Stimulated activated CD4-positive, alpha-beta T cell treated with anti-CD3 and anti-CD28 coated beads, Interleukin-2, amount 100 ng/mL, for 24 hours (primary cell): ENCODE measurements at regions not wholly inside any gene's neighbourhood (a gene's known extent, or its start where the extent isn't known, plus 50 kb on each side); places are given as distances from the start of the nearest gene placed in this dataset.

Experiments
- DNase-seq, 2 donors: peaks; one replicate each; pipeline ENCODE4 v3.0.0-alpha.2; 2020

- no peak for DNase-seq
Measured at GRCh38 chr6:145372671-145373151, 362.6 kb downstream of the EPM2A start.

GRCh38 chr6:145373826-145374225 lies 361.5 kb downstream of the EPM2A start:
- DNase-seq: no peak

GRCh38 chr6:145374570-145374969 lies 360.8 kb downstream of the EPM2A start:
- DNase-seq: no peak

GRCh38 chr6:145375502-145375901 lies 359.8 kb downstream of the EPM2A start:
- no peak for DNase-seq

- no peak for DNase-seq
Measured at GRCh38 chr6:145380186-145380585, 355.1 kb downstream of the EPM2A start.

GRCh38 chr6:145381941-145382340 lies 353.4 kb downstream of the EPM2A start:
- no peak for DNase-seq

- DNase-seq: no peak
Measured at GRCh38 chr6:145383428-145383827, 351.9 kb downstream of the EPM2A start.

GRCh38 chr6:145384503-145384902 lies 350.8 kb downstream of the EPM2A start:
- DNase-seq: no peak

GRCh38 chr6:145396499-145396898 lies 338.8 kb downstream of the EPM2A start:
- DNase-seq: no peak

- DNase-seq: no peak
Measured at GRCh38 chr6:145400508-145400907, 334.8 kb downstream of the EPM2A start.

GRCh38 chr6:145405006-145405551 lies 330.2 kb downstream of the EPM2A start:
- no peak for DNase-seq

GRCh38 chr6:145406783-145407182 lies 328.5 kb downstream of the EPM2A start:
- DNase-seq: no peak

- no peak for DNase-seq
Measured at GRCh38 chr6:145415616-145416015, 319.7 kb downstream of the EPM2A start.

GRCh38 chr6:145420599-145420998 lies 314.7 kb downstream of the EPM2A start:
- DNase-seq: no peak

GRCh38 chr6:145423936-145424335 lies 311.4 kb downstream of the EPM2A start:
- no peak for DNase-seq

GRCh38 chr6:145427232-145427631 lies 308.1 kb downstream of the EPM2A start:
- no peak for DNase-seq

GRCh38 chr6:145428706-145429105 lies 306.6 kb downstream of the EPM2A start:
- no peak for DNase-seq

GRCh38 chr6:145442110-145442509 lies 293.2 kb downstream of the EPM2A start:
- no peak for DNase-seq

GRCh38 chr6:145445674-145446073 lies 289.6 kb downstream of the EPM2A start:
- no peak for DNase-seq

- DNase-seq: no peak
Measured at GRCh38 chr6:145451029-145451428, 284.3 kb downstream of the EPM2A start.

GRCh38 chr6:145453376-145453775 lies 281.9 kb downstream of the EPM2A start:
- no peak for DNase-seq

- DNase-seq: no peak
Measured at GRCh38 chr6:145454006-145454405, 281.3 kb downstream of the EPM2A start.

GRCh38 chr6:145457556-145457955 lies 277.8 kb downstream of the EPM2A start:
- DNase-seq: no peak

GRCh38 chr6:145468534-145468933 lies 266.8 kb downstream of the EPM2A start:
- no peak for DNase-seq

- DNase-seq: no peak
Measured at GRCh38 chr6:145469021-145469420, 266.3 kb downstream of the EPM2A start.
